ENCODE measurements at regions not wholly inside any gene's neighbourhood (a gene's known extent, or its start where the extent isn't known, plus 50 kb on each side); places are given as distances from the start of the nearest gene placed in this dataset.

GRCh38 chr4:188307591-188307990 is 168.3 kb downstream of the TRIML1 start:
- Histone ChIP-seq H3K4me3 (ENCODE audit: low read length) (no peak overlapping the region), H3K9me2 (replicated peaks; ENCODE audit: low read length) (no peaks in the 10 kb centered on the region), H3K36me3 (ENCODE audit: low read depth, low read length) (no peaks in the 10 kb centered on the region), H3K4me1 (ENCODE audit: insufficient read depth, low read length) (no peaks in the 10 kb centered on the region), H3K9me3 (ENCODE audit: low read length) (no peaks in the 10 kb centered on the region), H3K4me2 (ENCODE audit: low read length) (no peak overlapping the region), H3K9ac (ENCODE audit: low read length) (no peak overlapping the region), H3F3A (ENCODE audit: low read length, unreplicated experiment) (no peaks in the 10 kb centered on the region), H4K20me1 (ENCODE audit: low read length) (no peaks in the 10 kb centered on the region), H3K79me2 (ENCODE audit: low read length) (no peaks in the 10 kb centered on the region), H3K27ac (ENCODE audit: low read length) (no peak overlapping the region), H2AFZ (ENCODE audit: low read length) (no peak overlapping the region), H3K27me3 (ENCODE audit: low read length) (no peaks in the 10 kb centered on the region)
- TF ChIP-seq EZH2phosphoT487 (IDR thresholded peaks at IDR 0.05; ENCODE audit: borderline replicate concordance, low read length), result no peak
- no peak for TF ChIP-seq EZH2 (IDR thresholded peaks at IDR 0.05; ENCODE audit: low read length, unreplicated experiment)
- no peak for TF ChIP-seq CTCF (conservative IDR thresholded peaks at IDR 0.05; ENCODE audit: low read depth, low read length)
- CTCF ChIA-PET, result no interaction called here
- ATAC-seq (no peak), DNase-seq (no peak)
- POLR2A ChIA-PET (ENCODE audit: unreplicated experiment), result no interaction called here
- intact Hi-C loops (cut with micrococcal nuclease), result no loop called here
- no TSS peak for BruUV-seq (replicated peaks)

- no TSS peak for BruUV-seq (replicated peaks)
- no peak for TF ChIP-seq EZH2 (IDR thresholded peaks at IDR 0.05; ENCODE audit: low read length, unreplicated experiment)
- TF ChIP-seq CTCF (conservative IDR thresholded peaks at IDR 0.05; ENCODE audit: low read depth, low read length), result no peak
- no peak for TF ChIP-seq EZH2phosphoT487 (IDR thresholded peaks at IDR 0.05; ENCODE audit: borderline replicate concordance, low read length)
- H3K79me2 ChIP-seq (ENCODE audit: low read length), result no peaks in the 10 kb centered on the region
- POLR2A ChIA-PET (ENCODE audit: unreplicated experiment), result no interaction called here
- no peaks in the 10 kb centered on the region for H3F3A ChIP-seq (ENCODE audit: low read length, unreplicated experiment)
- CTCF ChIA-PET, result no interaction called here
- no peak overlapping the region for H3K4me2 ChIP-seq (ENCODE audit: low read length)
- no peaks in the 10 kb centered on the region for H4K20me1 ChIP-seq (ENCODE audit: low read length)
- no peaks in the 10 kb centered on the region for H3K9me3 ChIP-seq (ENCODE audit: low read length)
- no peaks in the 10 kb centered on the region for H3K36me3 ChIP-seq (ENCODE audit: low read depth, low read length)
- H3K27me3 ChIP-seq (ENCODE audit: low read length), result no peaks in the 10 kb centered on the region
- H3K4me1 ChIP-seq (ENCODE audit: insufficient read depth, low read length), result no peaks in the 10 kb centered on the region
- no peak for ATAC-seq
- no peak overlapping the region for H3K9ac ChIP-seq (ENCODE audit: low read length)
- H3K9me2 ChIP-seq (replicated peaks; ENCODE audit: low read length), result no peaks in the 10 kb centered on the region
- no peak overlapping the region for H2AFZ ChIP-seq (ENCODE audit: low read length)
- no peak overlapping the region for H3K4me3 ChIP-seq (ENCODE audit: low read length)
- no peak overlapping the region for H3K27ac ChIP-seq (ENCODE audit: low read length)
- intact Hi-C loops (cut with micrococcal nuclease), result no loop called here
- no peak for DNase-seq
Measured at GRCh38 chr4:188308142-188308541, 168.9 kb downstream of the TRIML1 start.

- BruUV-seq (replicated peaks), result no TSS peak
- Histone ChIP-seq H2AFZ (ENCODE audit: low read length) (no peak overlapping the region), H3K4me2 (ENCODE audit: low read length) (no peak overlapping the region), H3K36me3 (ENCODE audit: low read depth, low read length) (no peaks in the 10 kb centered on the region), H3K9me3 (ENCODE audit: low read length) (no peaks in the 10 kb centered on the region), H3K27me3 (ENCODE audit: low read length) (no peaks in the 10 kb centered on the region), H3K27ac (ENCODE audit: low read length) (no peak overlapping the region), H3K9me2 (replicated peaks; ENCODE audit: low read length) (no peaks in the 10 kb centered on the region), H3K79me2 (ENCODE audit: low read length) (no peaks in the 10 kb centered on the region), H3K4me1 (ENCODE audit: insufficient read depth, low read length) (no peaks in the 10 kb centered on the region), H3F3A (ENCODE audit: low read length, unreplicated experiment) (no peaks in the 10 kb centered on the region), H4K20me1 (ENCODE audit: low read length) (no peaks in the 10 kb centered on the region), H3K9ac (ENCODE audit: low read length) (no peak overlapping the region), H3K4me3 (ENCODE audit: low read length) (no peak overlapping the region)
- TF ChIP-seq CTCF (conservative IDR thresholded peaks at IDR 0.05; ENCODE audit: low read depth, low read length) (no peak), EZH2phosphoT487 (IDR thresholded peaks at IDR 0.05; ENCODE audit: borderline replicate concordance, low read length) (no peak), EZH2 (IDR thresholded peaks at IDR 0.05; ENCODE audit: low read length, unreplicated experiment) (no peak)
- ChIA-PET CTCF (no interaction called here), POLR2A (ENCODE audit: unreplicated experiment) (no interaction called here)
- DNase-seq (no peak), ATAC-seq (no peak)
- intact Hi-C loops (cut with micrococcal nuclease), result no loop called here
Measured at GRCh38 chr4:188316391-188316790, 177.2 kb downstream of the TRIML1 start.

Measured in PC-3 (cell line).